M059J (cell line): ENCODE measurements at regions not wholly inside any gene's neighbourhood (a gene's known extent, or its start where the extent isn't known, plus 50 kb on each side); places are given as distances from the start of the nearest gene placed in this dataset.
"Not testable (repeated sequence)": the region's sequence is repeated elsewhere in the genome, so short reads cannot be mapped to it uniquely, and the experiment has no call there.

Experiments used
- DNase-seq: peaks from one replicate; pipeline ENCODE4 v3.0.0-alpha.2; 2012; ENCODE audit warnings: low read depth

DNA sequence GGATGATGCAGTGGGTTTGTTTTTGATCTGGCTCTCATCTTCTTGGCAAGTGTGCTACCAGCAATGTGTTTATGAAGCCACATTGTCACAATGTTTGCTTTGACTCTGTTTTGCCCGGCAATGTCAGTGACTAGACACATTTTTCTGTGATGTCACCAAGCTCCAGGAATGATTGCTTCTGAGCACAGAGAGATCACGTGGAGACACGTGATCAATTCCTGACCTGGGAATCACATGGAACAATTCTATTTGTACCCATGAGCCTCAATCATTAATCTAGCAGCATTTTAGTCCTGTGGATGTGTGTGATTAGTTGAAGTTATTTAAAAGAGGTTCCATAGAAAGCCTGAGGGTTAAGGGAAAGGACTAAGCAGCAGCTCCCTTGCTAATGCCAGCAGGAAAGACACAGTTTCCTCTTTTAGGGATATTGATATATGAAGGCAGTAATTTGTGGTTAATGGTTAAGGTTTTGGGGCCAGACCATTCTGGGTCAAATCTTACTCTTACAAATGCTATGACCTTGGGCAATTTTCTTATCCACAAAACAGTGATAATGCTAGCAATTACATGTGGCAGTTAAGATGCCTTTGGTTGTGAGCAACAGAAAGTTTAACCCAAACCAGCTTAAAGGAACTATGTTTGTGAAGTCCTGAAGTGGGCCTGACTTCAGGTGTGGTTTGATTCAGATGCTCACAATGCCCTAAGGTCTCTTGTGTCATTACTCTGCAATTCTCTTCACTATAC is 59.0 kb downstream of the FASLG start:
- DNase-seq, result peak; percentile 60

DNA sequence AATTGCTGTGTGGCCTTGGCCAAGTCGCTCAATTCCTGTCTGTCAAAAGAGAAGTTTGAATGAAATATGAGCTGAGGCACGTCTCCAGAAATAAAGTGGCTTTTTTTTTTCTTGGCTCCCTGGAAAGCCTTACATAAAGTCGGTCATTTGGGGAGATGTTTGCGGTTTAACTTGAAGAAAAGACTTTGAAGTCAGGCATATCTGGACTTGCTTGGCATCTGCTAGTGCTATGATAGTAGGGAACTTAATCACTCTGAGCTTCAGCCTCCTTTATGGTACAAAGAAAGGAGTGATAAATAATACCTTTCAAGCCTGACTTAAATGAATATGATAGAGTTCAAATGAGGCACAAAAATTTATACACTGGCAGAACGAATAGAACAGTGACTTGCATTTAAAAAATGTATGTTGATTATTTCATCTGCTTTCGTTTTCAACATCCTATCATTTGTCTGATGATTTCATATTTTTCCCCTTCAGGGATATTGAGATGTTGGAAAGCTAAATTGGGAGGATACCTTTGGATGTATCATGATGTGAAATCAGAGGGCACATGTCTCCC is 60.2 kb downstream of the FASLG start:
- DNase-seq, result peak; percentile 82

DNA sequence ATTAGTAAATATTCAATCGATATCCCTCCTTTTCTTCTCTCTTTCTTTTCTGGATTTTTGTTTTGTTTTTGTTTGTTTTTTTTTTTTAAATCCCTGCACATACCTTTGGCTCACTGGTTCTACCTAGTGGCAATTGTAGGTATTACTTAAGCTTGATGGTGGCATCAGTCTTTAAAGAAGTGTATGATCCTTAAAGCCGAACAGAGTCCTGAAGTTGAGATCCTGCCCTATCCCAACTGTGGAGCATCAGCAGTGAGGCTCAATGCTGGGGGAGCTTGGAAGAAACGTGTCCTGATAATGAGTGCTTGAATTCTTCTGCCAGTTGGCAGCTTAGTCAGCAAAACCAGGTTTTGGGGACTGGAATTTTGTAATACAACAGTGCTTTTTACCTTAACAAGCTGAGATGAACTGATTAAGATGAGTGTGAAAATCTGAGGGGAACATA is 60.8 kb downstream of the FASLG start:
- peak; percentile 63 for DNase-seq

DNA sequence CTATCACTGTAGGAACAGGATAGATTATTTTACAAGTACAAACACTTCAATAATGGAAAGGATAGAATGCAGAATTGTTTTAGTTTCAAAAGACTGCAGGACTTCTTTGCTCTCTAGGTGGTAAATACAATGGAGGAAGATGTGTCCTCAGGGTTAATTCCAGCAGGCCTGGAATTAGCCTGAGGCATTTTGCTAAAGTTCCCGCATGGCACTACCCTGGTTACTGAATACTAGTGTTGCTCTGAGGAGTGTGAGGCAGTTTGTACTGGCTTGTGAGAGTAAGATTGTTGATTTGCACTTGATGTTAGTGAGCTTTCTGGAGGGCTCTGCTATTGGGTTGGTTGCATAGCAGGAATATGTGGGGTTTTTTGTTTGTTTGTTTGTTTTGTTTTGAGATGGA is 61.4 kb downstream of the FASLG start:
- DNase-seq, result peak; percentile 27

DNA sequence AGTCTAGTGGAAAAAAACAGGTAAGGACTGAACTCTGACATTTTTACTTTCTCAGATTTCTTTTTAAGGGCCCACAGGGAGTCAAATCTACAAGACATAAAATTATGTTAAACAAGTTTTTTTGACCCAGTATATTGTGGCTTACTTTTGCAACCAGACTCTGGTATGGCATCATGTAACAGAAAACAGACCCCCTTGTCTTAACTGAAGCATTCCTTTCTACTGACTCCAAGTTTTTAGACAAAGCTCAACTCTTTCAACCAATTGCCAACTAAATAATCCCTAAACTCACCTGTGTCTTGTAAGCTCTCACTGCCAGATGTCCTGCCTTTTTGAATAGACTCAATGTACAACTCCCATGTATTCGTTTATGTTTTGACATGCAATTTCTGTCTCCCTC is 64.3 kb downstream of the FASLG start:
- peak; percentile 18 for DNase-seq

DNA sequence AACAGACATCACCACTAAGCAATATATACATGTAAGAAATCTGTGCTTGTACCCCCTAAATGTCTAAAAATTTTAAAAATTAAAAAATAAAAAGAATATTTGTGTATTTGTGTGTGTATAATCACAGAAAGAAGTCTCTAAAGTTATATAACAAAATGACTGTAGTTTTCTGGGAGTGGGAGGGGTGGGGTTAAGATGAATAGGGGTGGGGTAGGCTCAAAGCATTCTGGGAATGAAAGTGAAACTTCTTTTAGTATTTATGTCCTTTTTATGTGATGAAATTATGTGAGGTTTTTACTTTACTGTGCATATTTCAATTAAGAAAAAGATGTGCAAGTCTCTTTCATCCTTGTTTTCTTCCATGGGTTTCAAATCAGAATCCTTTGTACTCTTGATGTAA is 65.3 kb downstream of the FASLG start:
- no peak for DNase-seq

DNA sequence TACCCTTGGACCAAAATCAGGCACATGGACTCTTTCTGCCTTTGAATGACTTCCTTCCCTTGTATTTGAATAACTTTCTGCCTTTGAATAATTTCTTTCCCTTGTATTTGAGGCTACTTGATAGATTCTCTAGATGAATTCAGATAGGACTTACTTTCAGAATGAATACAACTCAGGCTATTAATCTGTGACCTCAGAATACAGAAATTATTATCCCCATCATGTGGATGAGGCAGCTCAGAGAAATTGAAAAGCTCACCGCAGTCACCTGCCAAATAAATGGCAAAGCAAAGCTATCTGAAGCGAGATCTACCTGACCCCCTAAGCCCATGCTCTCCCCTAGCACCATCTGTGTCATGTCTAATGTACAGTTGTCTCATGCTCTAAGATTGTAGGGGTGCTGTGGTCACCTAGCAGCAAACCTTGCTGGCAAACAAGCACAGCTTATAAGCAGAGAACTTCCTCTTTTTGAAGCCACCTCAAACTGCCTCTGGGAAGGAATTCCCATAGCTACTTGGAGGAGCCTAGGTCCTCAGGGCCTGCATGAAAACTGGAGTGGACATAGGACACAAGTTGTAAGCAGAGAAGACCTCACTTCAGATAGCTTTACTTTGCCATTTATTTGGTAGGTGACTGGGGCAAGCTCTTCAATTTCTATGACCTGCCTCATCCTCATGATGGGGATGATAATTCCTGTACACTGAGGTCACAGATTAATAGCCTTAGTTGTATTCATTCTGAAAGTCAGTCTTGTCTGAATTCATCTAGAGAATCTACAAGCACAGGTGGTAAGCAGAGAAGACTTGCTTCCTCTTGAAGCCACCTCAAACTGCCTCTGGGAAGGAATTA is 66.1 kb downstream of the FASLG start:
- no peak for DNase-seq

DNA sequence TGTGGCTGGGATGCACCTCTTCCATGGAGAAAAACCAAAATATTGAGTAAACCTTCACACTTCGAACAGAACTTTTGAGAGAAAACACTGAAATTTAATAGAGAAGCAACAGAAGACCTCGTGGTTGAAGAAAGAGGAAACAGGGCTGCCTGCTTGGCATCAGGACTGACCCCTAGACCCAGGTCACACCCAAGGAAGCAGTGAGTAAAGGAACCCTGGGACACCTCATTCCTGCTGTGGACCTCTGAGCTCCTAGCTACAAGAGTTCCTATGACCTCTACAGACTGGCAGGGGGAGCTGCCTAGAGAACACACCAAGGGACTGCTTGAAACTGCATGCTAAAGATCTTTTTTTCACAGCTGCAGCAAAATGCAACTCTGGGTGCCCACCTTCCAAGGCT is 67.8 kb downstream of the FASLG start:
- DNase-seq, result no peak

DNA sequence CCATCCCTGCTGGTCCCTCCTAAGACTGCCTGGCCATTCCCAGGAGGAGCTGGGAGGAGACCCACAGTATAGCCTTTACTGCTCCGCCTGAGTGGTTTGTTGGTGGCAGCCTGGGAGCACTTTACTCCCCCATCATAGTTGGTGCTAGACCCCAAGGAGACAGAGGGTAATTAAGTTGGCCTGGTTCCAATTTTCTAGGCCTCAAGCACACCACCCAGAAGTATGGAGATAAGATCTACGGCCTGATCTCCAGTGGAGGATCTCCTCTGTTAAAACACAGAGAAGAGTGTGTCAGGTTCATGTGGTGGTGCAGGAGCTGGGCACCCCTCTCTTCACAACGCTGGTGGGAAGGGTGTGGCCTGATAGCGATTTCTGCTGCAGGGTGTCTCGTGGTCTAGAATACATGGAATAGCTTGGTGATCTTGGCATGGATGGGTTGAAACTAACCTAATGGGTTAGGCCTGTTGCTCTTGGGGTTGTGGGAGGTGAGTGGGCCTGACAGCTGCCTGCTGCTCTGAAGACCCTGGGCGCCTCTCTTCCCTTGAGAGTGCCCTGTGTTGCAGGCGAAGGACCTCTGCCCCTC is 68.5 kb downstream of the FASLG start:
- DNase-seq, result no peak

DNA sequence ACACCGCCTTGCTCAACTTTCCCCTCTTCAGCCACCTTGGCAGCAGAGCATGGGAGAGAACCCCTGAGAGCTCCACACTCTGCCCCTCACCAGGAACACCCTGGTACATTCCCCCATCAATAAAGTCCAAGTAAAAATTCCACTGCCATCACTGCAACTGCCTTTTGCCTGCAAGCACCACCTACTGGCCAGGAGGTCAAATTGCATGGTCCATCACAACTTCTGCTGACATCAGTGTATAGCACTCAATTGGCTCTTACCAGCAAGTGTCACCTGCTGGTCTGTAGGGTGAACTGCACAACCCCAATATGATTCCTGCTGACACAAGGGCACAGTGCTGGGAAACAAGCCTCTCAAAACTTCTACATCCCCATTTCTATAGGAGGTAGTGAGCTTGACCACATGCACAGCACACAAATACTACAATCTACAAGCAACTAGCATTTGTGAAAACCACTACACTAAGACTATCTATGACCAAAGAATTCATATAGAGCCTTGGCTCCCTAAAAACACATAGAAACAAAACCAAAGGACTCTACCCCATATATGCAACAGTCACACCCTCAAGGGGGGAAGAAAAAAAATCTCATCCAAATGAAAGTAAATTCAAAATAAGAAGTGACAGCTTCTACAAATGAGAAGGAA is 69.2 kb downstream of the FASLG start:
- peak; percentile 32 for DNase-seq

DNA sequence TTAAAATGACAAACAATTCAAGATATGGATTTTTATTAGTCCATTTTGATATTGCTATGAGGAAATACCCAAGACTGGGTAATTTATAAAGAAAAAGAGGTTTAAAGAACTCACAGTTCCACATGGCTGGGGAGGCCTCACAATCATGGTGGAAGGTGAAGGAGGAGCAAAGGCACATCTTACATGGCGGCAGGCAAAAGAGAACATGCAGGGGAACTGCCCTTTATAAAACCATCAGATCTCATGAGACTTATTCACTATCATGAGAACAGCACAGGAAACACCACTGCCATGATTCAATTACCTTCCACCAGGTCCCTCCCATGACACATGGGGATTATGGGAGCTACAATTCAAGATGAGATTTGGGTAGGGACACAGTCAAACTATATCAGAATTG is 69.8 kb downstream of the FASLG start:
- DNase-seq, result not testable (repeated sequence)

DNA sequence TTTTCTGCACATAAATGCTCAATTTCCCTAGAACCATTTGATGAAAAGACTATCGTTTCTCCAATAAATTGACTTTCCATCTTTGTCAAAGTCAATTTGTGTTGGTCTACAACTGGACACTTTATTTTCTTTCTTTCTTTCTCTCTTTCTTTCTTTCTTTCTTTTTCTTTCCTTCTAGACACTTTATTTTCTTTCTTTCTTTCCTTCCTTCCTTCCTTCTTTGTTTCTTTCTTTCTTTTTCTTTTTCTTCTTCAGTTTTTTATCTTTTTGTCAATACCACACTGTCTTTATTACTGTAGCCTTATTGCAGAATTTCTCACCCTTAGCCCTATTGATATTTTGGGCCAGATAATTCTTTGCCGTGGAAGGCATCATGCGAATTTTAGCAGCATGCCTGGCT is 73.5 kb downstream of the FASLG start:
- no peak for DNase-seq

DNA sequence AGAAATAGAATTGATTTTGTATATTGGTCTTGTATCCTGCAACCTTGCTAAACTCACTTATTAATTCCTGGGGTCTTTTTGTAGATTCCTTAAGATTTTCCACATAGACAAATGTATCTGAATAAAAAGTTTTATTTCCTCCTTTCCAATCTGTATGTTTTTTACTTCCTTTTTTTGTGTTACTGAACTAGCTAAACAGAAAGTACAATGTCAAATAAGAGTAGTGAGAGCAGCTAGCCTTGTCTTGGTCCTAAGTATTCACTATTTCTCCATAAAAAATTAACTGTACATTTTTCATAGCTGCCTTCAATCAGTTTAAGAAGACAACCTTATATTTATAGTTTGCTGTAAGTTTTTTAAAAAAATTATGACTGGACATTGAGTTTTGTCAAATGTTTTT is 74.9 kb downstream of the FASLG start:
- DNase-seq, result no peak

DNA sequence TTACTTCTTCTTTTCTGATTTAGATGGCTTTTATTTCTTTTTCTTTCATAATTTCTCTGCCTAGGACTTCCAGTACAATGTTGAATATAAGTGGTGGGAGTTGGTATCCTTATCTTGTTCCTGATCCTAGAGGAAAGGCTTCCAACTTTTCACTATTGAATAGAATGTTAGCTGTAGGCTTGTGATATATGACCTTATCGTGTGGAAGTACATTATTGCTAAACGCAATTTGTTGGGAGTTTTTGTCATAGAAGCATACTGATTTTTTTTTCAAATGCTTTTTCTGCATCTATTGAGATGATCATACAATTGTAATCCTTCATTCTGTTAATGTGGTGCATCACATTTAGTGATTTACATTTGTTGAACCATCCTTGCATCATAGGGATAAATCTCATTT is 79.5 kb downstream of the FASLG start:
- no peak for DNase-seq

DNA sequence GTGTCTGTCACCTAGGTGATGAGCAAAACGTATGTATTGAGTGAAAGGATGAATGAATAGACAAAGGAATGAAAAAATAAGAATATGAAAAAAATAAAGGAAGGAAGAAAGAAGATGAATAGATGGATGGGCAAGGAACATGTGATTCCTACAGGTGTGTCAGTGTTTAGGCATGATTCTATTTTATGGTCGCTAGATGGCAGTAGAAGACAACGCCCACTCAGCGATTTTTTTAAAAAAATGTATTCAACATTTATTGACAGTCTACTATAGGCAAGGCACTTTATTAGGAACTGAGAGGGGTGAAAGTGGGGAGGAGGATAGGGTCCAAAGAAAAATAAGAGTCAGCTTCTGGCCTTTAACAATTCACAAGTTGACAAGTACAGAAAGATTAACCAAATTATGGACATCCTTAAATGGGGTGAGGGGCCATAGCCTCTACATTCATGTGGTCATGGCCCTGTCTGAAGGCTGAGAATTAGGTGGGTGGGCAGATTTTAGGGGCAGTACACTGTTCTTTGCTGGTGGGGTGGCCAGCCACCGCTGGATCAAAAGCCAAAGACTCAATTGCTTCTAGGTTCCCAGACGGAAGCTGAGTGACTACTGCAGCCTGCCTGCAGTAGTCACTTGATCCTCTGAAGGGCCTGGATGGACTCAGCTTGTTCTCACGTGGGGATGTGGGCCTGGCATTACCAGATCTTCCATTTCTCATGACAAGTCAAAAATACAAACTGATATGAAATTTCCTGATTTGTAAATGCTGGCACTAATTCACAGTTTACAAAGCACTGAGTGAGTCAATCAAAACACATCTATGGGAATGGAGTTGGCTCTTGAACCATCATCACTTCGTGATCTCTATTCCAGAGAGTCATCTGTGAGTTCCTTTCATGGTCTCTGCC is 83.9 kb downstream of the FASLG start:
- DNase-seq, result peak; percentile 46

DNA sequence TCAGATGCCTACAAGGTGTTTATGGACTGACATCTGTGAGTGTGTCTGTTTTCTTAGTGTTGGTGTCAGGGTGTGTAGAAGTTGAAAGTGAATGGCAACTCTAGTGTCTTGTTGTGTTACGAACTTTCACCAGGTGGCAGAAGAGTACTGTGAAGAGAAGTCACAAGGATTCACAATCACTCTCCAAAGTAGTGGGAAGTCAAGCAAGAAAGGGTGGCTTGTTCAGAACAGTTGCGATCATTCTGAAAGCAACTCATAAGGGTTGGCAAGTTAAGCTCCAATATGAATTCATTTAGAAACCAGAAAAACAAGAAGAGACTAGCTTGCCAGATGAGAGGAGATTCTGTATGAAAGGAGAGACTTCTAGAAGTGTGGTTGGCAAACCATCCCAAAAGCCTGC is 86.1 kb downstream of the FASLG start:
- DNase-seq, result peak; percentile 82

DNA sequence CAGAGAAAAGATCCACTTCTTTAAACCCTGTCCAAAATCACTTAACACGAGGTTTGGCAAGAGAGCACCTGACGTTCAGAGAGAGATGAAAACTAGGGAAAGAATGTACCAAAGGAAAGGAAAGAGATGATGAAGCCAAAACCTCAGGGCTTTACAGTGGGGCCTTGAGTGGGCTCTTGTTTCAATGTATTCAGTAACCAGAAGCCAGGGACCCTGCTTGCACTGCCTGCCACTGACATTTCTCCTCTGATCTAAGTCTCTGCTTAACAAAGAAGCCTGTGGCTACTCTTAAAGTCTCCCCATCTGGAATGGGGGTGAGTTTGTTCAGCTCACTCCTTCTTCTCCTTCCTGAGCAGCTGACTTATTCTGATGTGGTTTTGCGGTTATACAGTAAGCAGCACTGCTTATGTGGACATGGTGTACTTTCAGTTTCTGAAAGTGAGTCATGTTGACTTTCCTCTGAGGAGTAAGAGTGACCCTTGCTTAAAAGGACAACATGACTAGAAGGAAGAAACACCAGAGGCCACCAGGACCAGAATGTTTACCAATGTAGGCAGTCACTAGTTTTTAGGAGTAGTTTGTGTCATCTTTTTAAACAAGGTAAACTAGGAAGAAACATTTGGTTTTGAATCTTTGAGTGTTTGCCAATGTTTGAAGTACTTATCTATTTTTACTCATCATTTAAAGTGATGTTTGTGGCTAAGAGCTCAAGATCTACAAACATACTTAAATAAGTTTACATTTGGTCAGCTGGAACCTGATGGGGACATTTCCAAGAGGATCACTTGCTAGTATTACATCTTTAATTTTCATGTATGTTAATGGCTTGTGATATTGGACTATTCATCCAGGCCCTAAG is 87.4 kb downstream of the FASLG start:
- peak; percentile 99 for DNase-seq

DNA sequence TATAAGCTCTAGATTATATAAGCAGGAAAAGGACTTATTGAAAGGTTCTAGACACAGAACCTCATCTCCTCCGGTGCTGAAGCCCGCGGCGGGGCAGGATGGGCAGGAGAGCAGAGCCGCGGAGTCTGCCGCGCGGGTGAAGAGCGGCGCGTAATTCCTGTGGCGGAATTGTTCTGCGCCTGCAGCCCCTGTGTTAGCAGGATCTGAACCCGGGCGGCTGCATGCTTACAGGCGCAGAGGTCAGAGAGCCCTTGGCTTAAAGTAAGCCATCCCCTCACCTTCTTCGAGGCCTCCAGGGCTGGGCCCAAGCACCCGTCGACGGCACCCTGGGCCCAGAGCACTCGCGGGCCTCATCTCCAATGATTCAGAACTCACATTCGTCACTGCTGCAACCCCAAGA is 89.3 kb downstream of the FASLG start:
- DNase-seq, result no peak

DNA sequence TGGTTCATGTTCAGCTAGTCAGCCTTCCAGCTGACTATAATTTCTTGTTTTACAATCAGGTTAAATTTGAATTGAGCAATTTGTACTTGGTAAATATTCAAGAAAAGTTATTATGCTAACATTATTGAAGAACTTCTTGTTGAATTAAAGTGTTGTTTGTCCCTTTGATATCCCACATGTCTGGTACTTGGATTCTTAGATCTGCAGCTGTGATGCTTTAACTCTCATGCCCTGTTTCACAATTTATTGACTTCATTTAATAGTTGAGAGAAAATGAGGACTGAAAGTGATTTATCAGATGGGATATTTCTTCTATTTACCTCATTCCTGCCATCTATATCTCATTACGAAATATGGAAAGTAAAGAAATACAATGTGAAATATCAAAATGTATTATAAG is 92.8 kb downstream of the FASLG start:
- DNase-seq, result no peak

DNA sequence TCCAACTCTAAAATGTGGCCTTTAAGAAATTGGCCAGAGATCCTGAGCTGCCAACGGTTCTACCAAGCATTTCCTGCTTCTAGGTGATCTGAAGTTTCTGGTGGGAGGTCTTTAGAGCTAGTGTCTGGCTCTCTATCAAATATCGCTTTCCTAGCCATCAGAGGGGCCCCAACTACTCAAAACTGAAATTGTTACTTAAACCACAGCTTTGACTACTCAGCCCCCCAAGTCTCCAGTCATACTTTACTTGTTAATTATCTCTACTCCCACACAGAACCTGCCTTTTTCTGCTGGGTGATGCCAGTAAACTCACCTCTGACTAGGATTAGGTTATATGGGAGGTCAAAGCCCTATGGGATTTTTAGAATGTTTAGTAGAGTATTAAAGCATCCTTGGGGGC is 95.1 kb downstream of the FASLG start:
- DNase-seq, result no peak
